GM12873 (cell line): ENCODE measurements at regions not wholly inside any gene's neighbourhood (a gene's known extent, or its start where the extent isn't known, plus 50 kb on each side); places are given as distances from the start of the nearest gene placed in this dataset.

Experiments used
- TF ChIP-seq, protein P1 (sequence below): IDR thresholded peaks from 2 replicates; pipeline ENCODE4 v1.5.1; 2012; ENCODE audit warnings: low read depth, mild to moderate bottlenecking, moderate library complexity, low read length, control low read depth; ENCODE audit not compliant: insufficient read depth; ENCODE audit errors: missing control alignments

DNA sequence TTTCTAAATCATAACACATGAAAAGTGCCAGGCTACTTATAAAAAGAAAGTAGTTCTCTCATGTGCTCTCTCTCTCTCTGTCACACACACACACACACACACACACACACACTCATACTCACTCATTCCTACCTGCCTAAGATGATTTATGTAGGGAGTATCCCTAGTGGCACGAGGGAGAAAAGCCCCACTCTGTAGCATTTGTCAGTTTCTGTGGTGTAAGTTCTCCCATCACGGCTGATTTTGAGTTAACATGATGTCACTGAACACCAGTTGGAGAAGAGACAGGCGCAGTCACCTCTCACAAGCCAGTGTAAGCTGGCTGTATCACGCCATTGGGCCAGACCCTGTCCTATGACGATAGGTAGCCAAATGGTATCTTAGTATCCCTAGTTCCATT is 395.4 kb downstream of the SFMBT2 start:
- TF ChIP-seq, protein P1, sequence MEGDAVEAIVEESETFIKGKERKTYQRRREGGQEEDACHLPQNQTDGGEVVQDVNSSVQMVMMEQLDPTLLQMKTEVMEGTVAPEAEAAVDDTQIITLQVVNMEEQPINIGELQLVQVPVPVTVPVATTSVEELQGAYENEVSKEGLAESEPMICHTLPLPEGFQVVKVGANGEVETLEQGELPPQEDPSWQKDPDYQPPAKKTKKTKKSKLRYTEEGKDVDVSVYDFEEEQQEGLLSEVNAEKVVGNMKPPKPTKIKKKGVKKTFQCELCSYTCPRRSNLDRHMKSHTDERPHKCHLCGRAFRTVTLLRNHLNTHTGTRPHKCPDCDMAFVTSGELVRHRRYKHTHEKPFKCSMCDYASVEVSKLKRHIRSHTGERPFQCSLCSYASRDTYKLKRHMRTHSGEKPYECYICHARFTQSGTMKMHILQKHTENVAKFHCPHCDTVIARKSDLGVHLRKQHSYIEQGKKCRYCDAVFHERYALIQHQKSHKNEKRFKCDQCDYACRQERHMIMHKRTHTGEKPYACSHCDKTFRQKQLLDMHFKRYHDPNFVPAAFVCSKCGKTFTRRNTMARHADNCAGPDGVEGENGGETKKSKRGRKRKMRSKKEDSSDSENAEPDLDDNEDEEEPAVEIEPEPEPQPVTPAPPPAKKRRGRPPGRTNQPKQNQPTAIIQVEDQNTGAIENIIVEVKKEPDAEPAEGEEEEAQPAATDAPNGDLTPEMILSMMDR, result no peak

DNA sequence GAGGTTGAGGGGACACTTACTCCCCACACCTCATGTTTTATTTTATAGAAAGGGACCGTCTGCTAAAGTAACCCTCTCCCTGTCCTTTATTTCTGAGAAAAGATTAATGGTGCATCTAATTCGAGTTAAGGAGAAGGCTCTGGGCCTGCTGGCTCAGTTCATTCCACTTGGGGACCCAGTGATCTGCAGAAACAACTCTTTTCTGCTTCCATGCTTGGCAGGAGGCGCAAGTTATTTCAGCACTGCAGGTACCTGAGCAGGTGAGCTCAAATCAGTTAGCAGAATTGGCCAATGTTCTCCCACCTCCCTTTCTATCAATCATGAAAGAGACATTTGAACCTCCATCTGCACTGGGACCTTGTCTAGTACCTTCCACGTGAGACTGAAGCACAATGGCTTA is 396.1 kb downstream of the SFMBT2 start:
- TF ChIP-seq, protein P1, result no peak

GRCh38 chr10:7011994-7012393 is 398.8 kb downstream of the SFMBT2 start:
- TF ChIP-seq, protein P1, result no peak

- TF ChIP-seq, protein P1, result no peak
Observed at GRCh38 chr10:7008645-7009044, 402.2 kb downstream of the SFMBT2 start.

DNA sequence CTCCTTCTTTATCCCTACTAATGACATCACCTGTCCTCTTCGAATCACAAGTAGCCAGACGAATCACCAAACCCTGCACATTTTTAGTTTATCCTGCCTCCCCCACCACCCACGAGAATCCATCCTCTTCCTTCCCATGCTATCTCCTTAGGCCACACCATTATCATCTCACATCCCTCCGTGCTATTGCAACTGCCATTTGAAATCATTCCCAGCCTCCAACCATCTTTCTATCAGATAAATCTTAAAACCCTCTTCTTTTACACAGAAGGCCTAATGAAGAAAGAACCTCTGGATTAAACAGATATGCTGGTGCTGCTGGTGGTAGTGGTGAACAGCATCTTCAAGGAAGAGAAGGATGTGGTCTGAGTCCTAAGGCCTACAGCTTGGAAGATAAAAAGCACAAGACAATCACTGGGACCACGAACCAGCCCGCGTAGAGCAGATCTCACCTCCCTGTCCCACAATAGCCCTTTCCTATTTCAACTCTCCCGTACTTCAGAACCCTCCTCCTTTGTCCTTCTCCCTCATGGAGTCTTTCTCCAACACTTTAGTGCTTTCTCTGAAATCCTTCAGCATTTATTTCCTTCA is 403.1 kb downstream of the SFMBT2 start:
- TF ChIP-seq, protein P1, result no peak

DNA sequence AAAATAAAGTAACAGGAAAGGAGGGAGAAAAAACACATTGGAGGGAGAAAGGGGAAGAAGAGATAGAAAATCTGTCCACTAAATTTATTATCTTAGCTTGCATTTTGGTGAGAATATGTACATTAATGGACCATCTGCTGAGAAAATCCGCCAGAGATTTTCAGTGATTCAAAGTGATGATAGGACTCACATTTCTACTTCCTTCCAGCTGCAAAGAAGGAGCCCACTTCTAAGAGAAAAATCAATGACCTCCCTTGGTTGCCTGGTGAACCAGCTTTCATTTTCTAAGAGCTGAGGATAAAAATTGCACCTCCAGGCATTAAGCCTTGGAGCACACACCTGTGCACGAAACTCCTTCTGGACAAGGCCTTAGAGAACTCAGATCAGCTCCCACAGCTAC is 404.3 kb downstream of the SFMBT2 start:
- TF ChIP-seq, protein P1, result no peak

DNA sequence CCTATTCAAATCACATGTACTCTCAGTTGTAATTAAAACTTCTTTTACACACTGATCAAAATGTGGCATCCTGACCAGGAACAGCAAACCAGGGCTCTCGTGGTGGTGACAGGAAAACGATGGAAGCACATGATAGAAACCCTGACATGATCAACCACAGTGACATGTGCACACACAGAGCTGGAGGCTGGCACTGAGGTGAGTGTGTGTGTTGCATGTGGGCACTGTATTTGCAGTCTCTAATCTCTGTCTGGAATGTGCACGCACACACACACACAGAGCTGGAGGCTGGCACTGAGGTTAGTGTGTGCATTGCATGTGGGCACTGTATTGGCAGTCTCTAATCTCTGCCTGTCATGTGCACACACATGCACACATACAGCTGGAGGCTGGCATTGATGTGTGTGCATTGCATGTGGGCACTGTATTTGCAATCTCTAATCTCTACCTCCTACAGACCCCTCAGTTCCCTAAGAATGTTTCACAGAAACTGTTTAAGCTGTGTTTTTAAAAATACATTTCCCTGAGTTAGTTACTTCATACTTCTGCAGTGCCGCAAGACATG is 406.9 kb downstream of the SFMBT2 start:
- TF ChIP-seq, protein P1, result no peak
